AG04449 (cell line): ENCODE measurements at regions not wholly inside any gene's neighbourhood (a gene's known extent, or its start where the extent isn't known, plus 50 kb on each side); places are given as distances from the start of the nearest gene placed in this dataset.
"Not testable (repeated sequence)": the region's sequence is repeated elsewhere in the genome, so short reads cannot be mapped to it uniquely, and the experiment has no call there.

Experiments used
- CTCF ChIA-PET: fragments of 350-600 bp; formaldehyde crosslinking; extraction: SDS; loops from one replicate; lab custom pipeline; 2021; ENCODE audit warnings: antibody characterized with exemption; lab: Yijun Ruan, JAX
- POLR2A ChIA-PET: fragments of 400-600, 350-600 bp; formaldehyde crosslinking; extraction: SDS; loops from one replicate; lab custom pipeline; 2020; ENCODE audit warnings: antibody characterized with exemption, inconsistent platforms; lab: Yijun Ruan, JAX
- DNase-seq: peaks from one replicate; pipeline ENCODE4 v3.0.0-alpha.2; 2010; ENCODE audit warnings: low read depth, low spot score
- H3K4me3 ChIP-seq: 2 replicates; pipeline ENCODE4 v1.5.1; 2011; ENCODE audit warnings: low read depth, mild to moderate bottlenecking, control low read depth, low read length
- CTCF ChIP-seq: IDR thresholded peaks from one replicate; pipeline ENCODE4 v1.5.1; 2011; ENCODE audit warnings: mild to moderate bottlenecking, moderate library complexity, low read length, control low read depth, inconsistent platforms; ENCODE audit not compliant: insufficient read depth; ENCODE audit errors: missing control alignments

GRCh38 chr9:129446828-129447550 is 173.9 kb downstream of the C9orf50 start:
- DNase-seq, result no peak
- no peak for TF ChIP-seq CTCF
- H3K4me3 ChIP-seq, result no peak overlapping the region
- CTCF ChIA-PET, result interaction anchor here (1.5 kb wide), 1 partner anchor 13 kb away, joined by 6 read pairs; no protein-coding TSS in a partner anchor
- POLR2A ChIA-PET, result no interaction called here

- ChIA-PET CTCF (no interaction called here), POLR2A (no interaction called here)
Measured at GRCh38 chr9:129445794-129446306, 175.1 kb downstream of the C9orf50 start.

DNA sequence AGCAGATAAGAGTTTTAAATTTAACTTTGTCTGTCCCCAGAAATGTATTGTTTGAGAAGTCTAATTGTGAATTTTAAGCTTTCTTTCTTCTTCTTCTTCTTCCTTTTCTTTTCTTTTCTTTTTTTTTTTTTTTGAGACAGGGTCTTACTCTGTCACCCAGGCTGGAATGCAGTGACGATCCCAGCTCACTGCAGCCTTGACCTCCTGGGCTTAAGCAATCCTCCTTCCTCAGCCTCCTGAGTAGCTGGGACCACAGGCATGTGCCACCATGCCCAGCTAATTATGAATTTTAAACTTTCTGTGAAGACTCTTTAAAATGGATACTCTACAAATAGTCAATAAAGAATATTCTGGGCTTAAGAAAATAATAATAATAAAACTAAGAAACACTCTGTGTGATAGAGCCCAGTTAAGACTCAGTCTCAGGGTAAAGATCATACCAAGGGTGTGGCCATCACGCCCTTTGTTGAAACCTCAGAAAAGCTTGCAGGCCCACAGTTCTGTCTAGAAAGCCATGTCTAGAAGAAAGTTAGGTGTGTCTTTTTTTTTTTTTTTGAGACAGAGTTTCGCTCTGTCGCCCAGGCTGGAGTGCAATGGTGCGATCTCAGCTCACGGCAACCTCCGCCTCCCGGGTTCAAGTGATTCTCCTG is 177.3 kb downstream of the C9orf50 start:
- CTCF ChIA-PET, result interaction anchor here (1.5 kb wide), 1 partner anchor 271 kb away, joined by 3 read pairs; no protein-coding TSS in a partner anchor
- POLR2A ChIA-PET, DNase-seq, H3K4me3 ChIP-seq: not testable (repeated sequence)

More at GRCh38 chr9:129445794-129446306, 175.1 kb downstream of the C9orf50 start:
- DNase-seq, result no peak
- no peak overlapping the region for H3K4me3 ChIP-seq
- no peak for TF ChIP-seq CTCF

DNA sequence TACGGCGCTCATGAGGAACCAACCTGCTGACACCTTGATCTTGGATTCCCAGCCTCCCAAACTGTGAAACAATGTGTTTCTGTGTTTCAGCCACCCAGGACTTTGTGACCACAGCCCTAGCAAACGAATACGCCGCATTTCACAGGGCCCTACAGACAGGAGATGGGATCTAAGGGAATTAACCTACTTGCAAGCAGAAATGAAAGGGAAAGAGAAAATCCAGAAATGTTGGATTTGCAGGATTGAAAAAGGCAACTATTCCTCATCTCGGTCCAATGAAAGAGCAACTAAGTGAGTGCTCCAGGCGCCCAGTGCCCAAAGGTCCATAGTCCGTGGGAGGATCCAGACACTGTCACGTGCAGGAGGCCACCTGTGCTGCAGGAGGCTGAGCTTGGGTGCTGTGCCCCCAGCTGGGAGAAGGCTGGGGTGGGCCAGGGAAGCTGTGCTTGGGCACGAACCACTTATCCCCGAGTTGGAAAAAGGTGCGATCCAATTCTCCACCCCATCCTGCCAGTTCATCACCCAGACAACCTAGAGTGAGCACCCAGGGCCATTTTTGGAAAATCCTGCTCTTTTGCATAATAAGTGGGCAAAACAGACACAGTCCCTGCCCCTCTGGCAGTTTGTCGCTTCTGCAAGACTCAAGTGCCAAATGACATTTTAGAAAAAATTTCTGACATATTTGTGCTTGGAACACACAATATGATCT is 177.9 kb downstream of the C9orf50 start:
- POLR2A ChIA-PET, result no interaction called here
- DNase-seq, result no peak
- no peak overlapping the region for H3K4me3 ChIP-seq
- TF ChIP-seq CTCF, result no peak
- CTCF ChIA-PET, result interaction anchor here (1.5 kb wide), 1 partner anchor 270 kb away, joined by 3 read pairs; no protein-coding TSS in a partner anchor

DNA sequence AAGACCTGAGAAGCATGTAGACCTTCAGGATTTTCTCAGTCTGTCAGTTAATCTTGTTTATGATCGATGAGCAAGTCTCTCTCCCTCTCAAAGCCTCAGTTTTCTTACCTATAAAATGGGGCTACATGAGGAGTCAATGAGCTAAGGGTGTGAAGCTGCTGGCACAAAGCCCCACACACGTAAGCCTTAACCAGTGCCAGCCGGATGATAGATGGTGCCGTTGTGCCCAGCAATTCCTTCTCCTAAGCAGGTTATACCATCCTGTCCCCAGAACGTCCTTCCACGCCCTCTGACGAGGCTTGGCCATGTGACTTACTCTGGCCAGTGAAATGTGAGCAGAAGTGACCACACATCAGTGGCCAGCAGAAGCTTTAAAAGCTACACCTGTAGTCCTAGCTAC is 179.0 kb downstream of the C9orf50 start:
- POLR2A ChIA-PET, result no interaction called here
- TF ChIP-seq CTCF, result no peak
- DNase-seq, result no peak
- CTCF ChIA-PET, result interaction anchor here (0.8 kb wide), 1 partner anchor 318 kb away, joined by 3 read pairs; no protein-coding TSS in a partner anchor
- H3K4me3 ChIP-seq, result no peak overlapping the region

DNA sequence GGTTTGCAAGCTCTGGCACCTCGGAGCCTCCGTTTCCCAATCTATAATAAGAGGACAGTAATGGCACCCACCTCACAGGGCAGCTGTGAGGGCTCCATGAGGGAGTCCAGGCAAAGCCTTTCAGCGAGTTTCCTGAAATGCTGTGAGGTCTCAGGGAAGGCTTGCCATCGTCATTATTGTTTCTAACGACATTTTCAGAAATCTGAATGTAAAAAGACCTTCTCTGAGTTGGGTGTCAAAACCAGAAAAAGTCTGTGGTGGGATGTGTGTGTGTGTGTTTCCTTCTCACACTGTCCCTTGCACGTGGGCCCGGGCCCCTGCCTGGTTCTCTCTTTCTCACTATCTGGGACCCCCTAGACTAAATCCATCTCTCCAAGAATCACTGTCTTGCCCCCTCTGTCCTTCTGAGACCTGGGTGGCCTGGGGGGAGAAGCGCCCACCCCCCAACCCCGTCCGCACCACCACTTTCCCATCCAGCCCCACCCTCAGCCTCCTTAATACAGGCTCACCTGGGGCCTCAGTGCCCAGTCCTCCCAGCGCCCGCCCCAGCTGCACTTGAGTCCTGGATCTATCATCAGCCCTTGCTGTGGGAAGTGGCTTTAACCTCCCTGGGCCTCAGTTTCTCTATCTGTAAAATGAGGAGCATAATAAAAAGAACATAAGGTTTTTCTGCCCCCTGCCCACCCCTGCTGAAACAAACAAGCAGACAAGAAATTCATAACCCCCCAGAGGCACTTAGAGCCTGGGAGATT is 180.3 kb downstream of the C9orf50 start:
- POLR2A ChIA-PET, result no interaction called here

More for the DNA sequence above, 180.3 kb downstream of the C9orf50 start:
- no peak overlapping the region for H3K4me3 ChIP-seq
- CTCF ChIA-PET, result no interaction called here
- TF ChIP-seq CTCF, result no peak
- no peak for DNase-seq
